ENCODE measurements at regions not wholly inside any gene's neighbourhood (a gene's known extent, or its start where the extent isn't known, plus 50 kb on each side); places are given as distances from the start of the nearest gene placed in this dataset.

- TF ChIP-seq ZNF281 (CRISPR knock-in tag; IDR thresholded peaks at IDR 0.05) (no peak), FOXK1 (CRISPR knock-in tag; IDR thresholded peaks at IDR 0.05) (no peak), ESRRA (CRISPR knock-in tag; IDR thresholded peaks at IDR 0.05; ENCODE audit: borderline replicate concordance) (no peak)
Measured at GRCh38 chr2:215880970-215881369, 132.4 kb downstream of the MREG start (continued).

GRCh38 chr2:215879977-215880940, 133.1 kb downstream of the MREG start:
- Mint-ChIP-seq H3K4me1 (peaks cover 6% of the 10 kb centered on the region; the same call in 1 of the 2 replicates), H3K4me3 (no peak overlapping the region), H3K27ac (no peak overlapping the region), H3K27me3 (ENCODE audit: low read depth) (no peaks in the 10 kb centered on the region), H3K36me3 (peaks cover 7% of the 10 kb centered on the region), H3K9me3 (peaks cover 22% of the 10 kb centered on the region)
- ChIA-PET POLR2A (no interaction called here), CTCF (interaction anchor here (0.5 to 2.8 kb wide), 5 partner anchors 9 to 335 kb away, joined by 3 to 10 read pairs (median 6); no protein-coding TSS in a partner anchor)
- ATAC-seq (peak; percentile 20; the same call in 1 of the 2 replicates), DNase-seq (ENCODE audit: low spot score) (no peak)
- TF ChIP-seq STAT6 (CRISPR knock-in tag; conservative IDR thresholded peaks at IDR 0.05; ENCODE audit: low read depth), result no peak
- TF ChIP-seq GRHL2 (CRISPR knock-in tag; IDR thresholded peaks at IDR 0.05; ENCODE audit: insufficient replicate concordance, severe bottlenecking), result no peak
- TF ChIP-seq PREB (CRISPR knock-in tag; IDR thresholded peaks at IDR 0.05; ENCODE audit: borderline replicate concordance), result no peak
- no peak for TF ChIP-seq NR2C2 (CRISPR knock-in tag; IDR thresholded peaks at IDR 0.05)
- TF ChIP-seq USF2 (CRISPR knock-in tag; IDR thresholded peaks at IDR 0.05), result no peak
- no peak for TF ChIP-seq MXD4 (CRISPR knock-in tag; IDR thresholded peaks at IDR 0.05; ENCODE audit: borderline replicate concordance)

GRCh38 chr2:215879331-215879730, 134.0 kb downstream of the MREG start:
- CTCF ChIA-PET, result interaction anchor here (2.1 kb wide), 1 partner anchor 8 kb away, joined by 10 read pairs; no protein-coding TSS in a partner anchor
- Mint-ChIP-seq H3K9me3 (peaks cover 22% of the 10 kb centered on the region), H3K36me3 (peaks cover 7% of the 10 kb centered on the region), H3K4me1 (peaks cover 6% of the 10 kb centered on the region; the same call in 1 of the 2 replicates), H3K27me3 (ENCODE audit: low read depth) (no peaks in the 10 kb centered on the region), H3K27ac (no peak overlapping the region), H3K4me3 (no peak overlapping the region)
- ATAC-seq (no peak), DNase-seq (ENCODE audit: low spot score) (no peak)
- TF ChIP-seq RORB (CRISPR knock-in tag; IDR thresholded peaks at IDR 0.05) (no peak), ESRRA (CRISPR knock-in tag; IDR thresholded peaks at IDR 0.05; ENCODE audit: borderline replicate concordance) (no peak)
- POLR2A ChIA-PET, result no interaction called here
